ENCODE measurements at regions not wholly inside any gene's neighbourhood (a gene's known extent, or its start where the extent isn't known, plus 50 kb on each side); places are given as distances from the start of the nearest gene placed in this dataset.

GRCh38 chr2:173602153-173602795 lies 247.6 kb downstream of the CDCA7 start:
- no peak for TF ChIP-seq CTCF (IDR thresholded peaks at IDR 0.05; ENCODE audit: extremely low read depth, missing control alignments)
- DNase-seq (ENCODE audit: low spot score): no peak

GRCh38 chr2:173605994-173606393 lies 251.3 kb downstream of the CDCA7 start:
- no peak for TF ChIP-seq CTCF (IDR thresholded peaks at IDR 0.05; ENCODE audit: extremely low read depth, missing control alignments)
- DNase-seq (ENCODE audit: low spot score): no peak

- no peak for DNase-seq (ENCODE audit: low spot score)
- no peak for TF ChIP-seq CTCF (IDR thresholded peaks at IDR 0.05; ENCODE audit: extremely low read depth, missing control alignments)
Measured at GRCh38 chr2:173606619-173607248, 252.1 kb downstream of the CDCA7 start.

GRCh38 chr2:173607606-173608311 lies 253.1 kb downstream of the CDCA7 start:
- no peak for DNase-seq (ENCODE audit: low spot score)
- no peak for TF ChIP-seq CTCF (IDR thresholded peaks at IDR 0.05; ENCODE audit: extremely low read depth, missing control alignments)

- no peak for DNase-seq (ENCODE audit: low spot score)
- TF ChIP-seq CTCF (IDR thresholded peaks at IDR 0.05; ENCODE audit: extremely low read depth, missing control alignments): no peak
Measured at GRCh38 chr2:173611121-173611520, 256.4 kb downstream of the CDCA7 start.

- DNase-seq (ENCODE audit: low spot score): no peak
- no peak for TF ChIP-seq CTCF (IDR thresholded peaks at IDR 0.05; ENCODE audit: extremely low read depth, missing control alignments)
Measured at GRCh38 chr2:173612354-173612753, 257.7 kb downstream of the CDCA7 start.

- TF ChIP-seq CTCF (IDR thresholded peaks at IDR 0.05; ENCODE audit: extremely low read depth, missing control alignments): no peak
Measured at GRCh38 chr2:173613386-173613785, 258.7 kb downstream of the CDCA7 start.

More at GRCh38 chr2:173613386-173613785, 258.7 kb downstream of the CDCA7 start:
- no peak for DNase-seq (ENCODE audit: low spot score)
